HL-60 (cell line): ENCODE measurements at regions not wholly inside any gene's neighbourhood (a gene's known extent, or its start where the extent isn't known, plus 50 kb on each side); places are given as distances from the start of the nearest gene placed in this dataset.

Source experiments
- GABPA ChIP-seq: IDR thresholded peaks from 2 replicates; pipeline ENCODE4 v1.6.1; 2012; ENCODE audit warnings: low read depth
- POLR2AphosphoS5 ChIP-seq: IDR thresholded peaks from 2 replicates; pipeline ENCODE4 v1.6.1; 2012; ENCODE audit warnings: low read depth
- TF ChIP-seq, protein P1 (sequence below): IDR thresholded peaks from one replicate; pipeline ENCODE4 v1.5.1; 2011; ENCODE audit warnings: low read length, control low read depth, inconsistent platforms; ENCODE audit not compliant: insufficient read depth
- TF ChIP-seq, protein P2 (sequence below): IDR thresholded peaks from 2 replicates; pipeline ENCODE4 v1.6.1; 2012; ENCODE audit warnings: low read depth; ENCODE audit not compliant: insufficient replicate concordance

DNA sequence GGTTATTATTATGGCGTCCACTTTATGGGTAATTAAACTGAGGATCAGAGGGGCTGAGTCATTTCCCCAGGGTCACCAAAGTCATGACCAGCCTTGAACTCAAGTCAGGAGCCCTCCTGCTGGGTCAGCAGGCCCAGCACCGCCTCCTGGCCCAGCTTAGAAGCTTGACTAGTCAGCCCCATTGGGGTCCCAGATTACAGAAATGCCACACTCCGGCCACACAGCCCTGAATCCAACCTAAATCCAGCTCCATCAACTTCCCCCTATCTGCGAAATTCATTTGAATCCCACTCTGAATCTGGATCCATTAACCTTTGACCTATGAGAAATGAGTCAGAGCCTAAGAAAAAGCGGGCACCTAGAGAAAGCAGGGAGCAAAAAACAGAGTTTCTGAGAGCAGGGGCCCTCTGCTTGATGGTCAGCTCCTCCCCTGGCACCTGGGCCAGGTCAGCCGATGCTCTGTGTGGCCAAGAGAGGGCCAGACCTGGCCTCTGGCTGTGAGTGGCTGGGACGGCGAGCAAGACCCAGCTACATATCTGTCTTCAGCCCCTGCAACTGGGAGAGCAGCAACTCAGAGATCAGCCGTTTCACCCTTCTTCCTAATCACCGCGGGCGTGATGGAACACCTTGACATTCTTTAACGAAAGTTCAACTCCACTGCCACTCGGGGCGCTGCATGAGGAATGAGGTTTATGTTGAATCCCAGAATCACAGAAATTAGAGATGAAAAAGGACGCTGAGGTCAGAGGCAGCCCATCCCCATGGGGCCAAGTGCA is 196.1 kb downstream of the TRIM29 start:
- TF ChIP-seq GABPA = no peak
- TF ChIP-seq, protein P1, sequence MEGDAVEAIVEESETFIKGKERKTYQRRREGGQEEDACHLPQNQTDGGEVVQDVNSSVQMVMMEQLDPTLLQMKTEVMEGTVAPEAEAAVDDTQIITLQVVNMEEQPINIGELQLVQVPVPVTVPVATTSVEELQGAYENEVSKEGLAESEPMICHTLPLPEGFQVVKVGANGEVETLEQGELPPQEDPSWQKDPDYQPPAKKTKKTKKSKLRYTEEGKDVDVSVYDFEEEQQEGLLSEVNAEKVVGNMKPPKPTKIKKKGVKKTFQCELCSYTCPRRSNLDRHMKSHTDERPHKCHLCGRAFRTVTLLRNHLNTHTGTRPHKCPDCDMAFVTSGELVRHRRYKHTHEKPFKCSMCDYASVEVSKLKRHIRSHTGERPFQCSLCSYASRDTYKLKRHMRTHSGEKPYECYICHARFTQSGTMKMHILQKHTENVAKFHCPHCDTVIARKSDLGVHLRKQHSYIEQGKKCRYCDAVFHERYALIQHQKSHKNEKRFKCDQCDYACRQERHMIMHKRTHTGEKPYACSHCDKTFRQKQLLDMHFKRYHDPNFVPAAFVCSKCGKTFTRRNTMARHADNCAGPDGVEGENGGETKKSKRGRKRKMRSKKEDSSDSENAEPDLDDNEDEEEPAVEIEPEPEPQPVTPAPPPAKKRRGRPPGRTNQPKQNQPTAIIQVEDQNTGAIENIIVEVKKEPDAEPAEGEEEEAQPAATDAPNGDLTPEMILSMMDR = no peak
- no peak for TF ChIP-seq POLR2AphosphoS5
- TF ChIP-seq, protein P2, sequence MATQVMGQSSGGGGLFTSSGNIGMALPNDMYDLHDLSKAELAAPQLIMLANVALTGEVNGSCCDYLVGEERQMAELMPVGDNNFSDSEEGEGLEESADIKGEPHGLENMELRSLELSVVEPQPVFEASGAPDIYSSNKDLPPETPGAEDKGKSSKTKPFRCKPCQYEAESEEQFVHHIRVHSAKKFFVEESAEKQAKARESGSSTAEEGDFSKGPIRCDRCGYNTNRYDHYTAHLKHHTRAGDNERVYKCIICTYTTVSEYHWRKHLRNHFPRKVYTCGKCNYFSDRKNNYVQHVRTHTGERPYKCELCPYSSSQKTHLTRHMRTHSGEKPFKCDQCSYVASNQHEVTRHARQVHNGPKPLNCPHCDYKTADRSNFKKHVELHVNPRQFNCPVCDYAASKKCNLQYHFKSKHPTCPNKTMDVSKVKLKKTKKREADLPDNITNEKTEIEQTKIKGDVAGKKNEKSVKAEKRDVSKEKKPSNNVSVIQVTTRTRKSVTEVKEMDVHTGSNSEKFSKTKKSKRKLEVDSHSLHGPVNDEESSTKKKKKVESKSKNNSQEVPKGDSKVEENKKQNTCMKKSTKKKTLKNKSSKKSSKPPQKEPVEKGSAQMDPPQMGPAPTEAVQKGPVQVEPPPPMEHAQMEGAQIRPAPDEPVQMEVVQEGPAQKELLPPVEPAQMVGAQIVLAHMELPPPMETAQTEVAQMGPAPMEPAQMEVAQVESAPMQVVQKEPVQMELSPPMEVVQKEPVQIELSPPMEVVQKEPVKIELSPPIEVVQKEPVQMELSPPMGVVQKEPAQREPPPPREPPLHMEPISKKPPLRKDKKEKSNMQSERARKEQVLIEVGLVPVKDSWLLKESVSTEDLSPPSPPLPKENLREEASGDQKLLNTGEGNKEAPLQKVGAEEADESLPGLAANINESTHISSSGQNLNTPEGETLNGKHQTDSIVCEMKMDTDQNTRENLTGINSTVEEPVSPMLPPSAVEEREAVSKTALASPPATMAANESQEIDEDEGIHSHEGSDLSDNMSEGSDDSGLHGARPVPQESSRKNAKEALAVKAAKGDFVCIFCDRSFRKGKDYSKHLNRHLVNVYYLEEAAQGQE = no peak
